ENCODE measurements at regions not wholly inside any gene's neighbourhood (a gene's known extent, or its start where the extent isn't known, plus 50 kb on each side); places are given as distances from the start of the nearest gene placed in this dataset.

DNA sequence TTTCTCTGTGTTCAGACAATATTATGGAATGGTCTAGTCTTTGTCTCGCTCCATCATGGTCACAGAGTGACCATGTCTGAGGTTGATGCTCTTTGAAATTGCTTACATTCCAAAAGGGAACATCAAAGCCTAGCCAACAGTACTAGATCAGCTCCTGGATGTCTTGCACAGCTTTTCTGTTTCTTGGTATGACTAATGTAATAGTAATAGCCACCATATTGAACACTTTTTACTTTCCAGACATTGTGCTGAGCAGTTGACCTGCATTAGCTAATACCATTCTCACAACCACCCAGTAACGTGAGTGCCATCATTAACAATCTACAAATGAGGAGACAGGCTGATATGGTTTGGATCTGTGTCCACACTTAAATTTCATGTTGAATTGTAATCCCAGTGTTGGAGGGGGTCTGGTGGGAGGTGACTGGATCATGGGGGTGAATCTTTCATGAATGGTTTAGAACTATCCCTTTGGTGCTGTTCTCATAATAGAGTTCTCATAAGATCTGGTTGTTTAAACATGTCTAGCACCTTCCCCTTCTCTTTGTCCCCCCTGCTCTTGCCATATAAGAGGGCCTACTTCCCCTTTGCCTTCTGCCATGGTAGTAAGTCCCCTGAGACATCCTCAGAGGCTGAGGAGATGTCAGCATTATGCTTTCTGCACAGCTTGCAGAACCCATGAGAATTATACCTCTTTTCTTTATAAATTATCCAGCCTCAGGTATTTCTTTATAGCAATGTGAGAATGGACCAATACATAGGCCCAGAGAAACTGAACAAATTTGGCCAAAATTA, 577.5 kb upstream of the CLINT1 start:
- TF ChIP-seq, protein P1, sequence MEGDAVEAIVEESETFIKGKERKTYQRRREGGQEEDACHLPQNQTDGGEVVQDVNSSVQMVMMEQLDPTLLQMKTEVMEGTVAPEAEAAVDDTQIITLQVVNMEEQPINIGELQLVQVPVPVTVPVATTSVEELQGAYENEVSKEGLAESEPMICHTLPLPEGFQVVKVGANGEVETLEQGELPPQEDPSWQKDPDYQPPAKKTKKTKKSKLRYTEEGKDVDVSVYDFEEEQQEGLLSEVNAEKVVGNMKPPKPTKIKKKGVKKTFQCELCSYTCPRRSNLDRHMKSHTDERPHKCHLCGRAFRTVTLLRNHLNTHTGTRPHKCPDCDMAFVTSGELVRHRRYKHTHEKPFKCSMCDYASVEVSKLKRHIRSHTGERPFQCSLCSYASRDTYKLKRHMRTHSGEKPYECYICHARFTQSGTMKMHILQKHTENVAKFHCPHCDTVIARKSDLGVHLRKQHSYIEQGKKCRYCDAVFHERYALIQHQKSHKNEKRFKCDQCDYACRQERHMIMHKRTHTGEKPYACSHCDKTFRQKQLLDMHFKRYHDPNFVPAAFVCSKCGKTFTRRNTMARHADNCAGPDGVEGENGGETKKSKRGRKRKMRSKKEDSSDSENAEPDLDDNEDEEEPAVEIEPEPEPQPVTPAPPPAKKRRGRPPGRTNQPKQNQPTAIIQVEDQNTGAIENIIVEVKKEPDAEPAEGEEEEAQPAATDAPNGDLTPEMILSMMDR (IDR thresholded peaks at IDR 0.05; ENCODE audit: low read length), result no peak
- TF ChIP-seq EZH2 (optimal IDR thresholded peaks at IDR 0.05; ENCODE audit: low read depth, low read length), result no peak
- TF ChIP-seq EZH2phosphoT487 (IDR thresholded peaks at IDR 0.05; ENCODE audit: low read length), result no peak

Data from MM.1S (cell line).